SK-N-SH (cell line): ENCODE measurements at regions not wholly inside any gene's neighbourhood (a gene's known extent, or its start where the extent isn't known, plus 50 kb on each side); places are given as distances from the start of the nearest gene placed in this dataset.

Source experiments
- CTCF ChIA-PET: fragments of 300-600, 350-600 bp; formaldehyde crosslinking; extraction: SDS; loops from one replicate; lab custom pipeline; 2021; lab: Yijun Ruan, JAX
- POLR2A ChIA-PET: fragments of 350-600 bp; sonication (Branson Sonifier 250); formaldehyde crosslinking; extraction: SDS; loops from one replicate; lab custom pipeline; 2020; ENCODE audit warnings: antibody characterized with exemption, inconsistent platforms; lab: Yijun Ruan, JAX
- DNase-seq: peaks from one replicate; pipeline ENCODE4 v3.0.0; 2012
- H2AFZ ChIP-seq: fragments of 200-600 bp; sonication (generic); 2 replicates; pipeline ENCODE4 v1.8.1; 2016; ENCODE audit warnings: antibody characterized with exemption, mild to moderate bottlenecking, low read depth
- H3F3A ChIP-seq: fragments of 200-600 bp; sonication (generic); replicated peaks from 2 replicates; pipeline ENCODE3; 2016; ENCODE audit warnings: antibody characterized with exemption, mild to moderate bottlenecking; ENCODE audit not compliant: insufficient read depth
- H3K27ac ChIP-seq, 2 experiments: fragments of 200-500 bp in 1 of 2; fragments of 200-600 bp in 1 of 2; sonication (Bioruptor generic) in 1 of 2; sonication (generic), shearing (Covaris generic) in 1 of 2; 2 replicates each; pipeline versions ENCODE4 v1.5.1 to v1.6.1; 2014 to 2016; ENCODE audit warnings: low read depth in 2 of 2, inconsistent platforms in 1 of 2, low read length in 1 of 2, mild to moderate bottlenecking in 1 of 2, mixed read lengths in 1 of 2
- H3K27me3 ChIP-seq: fragments of 200-600 bp; sonication (generic), shearing (Covaris generic); 2 replicates; pipeline ENCODE4 v1.6.1; 2016; ENCODE audit warnings: mixed run types; ENCODE audit not compliant: insufficient read depth
- H3K36me3 ChIP-seq, 2 experiments: fragments of 200-500 bp in 1 of 2; fragments of 200-600 bp in 1 of 2; sonication (Bioruptor generic) in 1 of 2; sonication (generic) in 1 of 2; replicated peaks in 1 of 2; 2 replicates each; pipeline versions ENCODE3 to v1.5.1; 2014 to 2016; ENCODE audit warnings: low read length in 1 of 2, mild to moderate bottlenecking in 1 of 2; ENCODE audit not compliant: insufficient read depth in 2 of 2, control insufficient read depth in 1 of 2
- H3K4me1 ChIP-seq, 2 experiments: fragments of 200-500 bp in 1 of 2; fragments of 200-600 bp in 1 of 2; sonication (Bioruptor generic) in 1 of 2; sonication (generic), shearing (Covaris generic) in 1 of 2; 2 replicates each; pipeline versions ENCODE4 v1.5.1 to v1.6.1; 2014 to 2016; ENCODE audit warnings: low read depth in 1 of 2, low read length in 1 of 2, mixed run types in 1 of 2; ENCODE audit not compliant: insufficient read depth in 2 of 2, control insufficient read depth in 1 of 2
- H3K4me2 ChIP-seq: fragments of 200-600 bp; sonication (generic), shearing (Covaris generic); 2 replicates; pipeline ENCODE4 v1.6.1; 2017; ENCODE audit warnings: mixed run types
- H3K4me3 ChIP-seq, 2 experiments: fragments of 200-500 bp in 1 of 2; fragments of 200-600 bp in 1 of 2; sonication (Bioruptor generic) in 1 of 2; sonication (generic), shearing (Covaris generic) in 1 of 2; 2 replicates each; pipeline versions ENCODE4 v1.5.1 to v1.8.1; 2014 to 2016; ENCODE audit warnings: low read depth in 2 of 2, inconsistent platforms in 1 of 2, low read length in 1 of 2, mild to moderate bottlenecking in 1 of 2, mixed read lengths in 1 of 2, moderate library complexity in 1 of 2
- H3K79me2 ChIP-seq: fragments of 200-600 bp; sonication (generic); 2 replicates; pipeline ENCODE4 v1.8.1; 2017; ENCODE audit warnings: mild to moderate bottlenecking; ENCODE audit not compliant: insufficient read depth
- H3K9ac ChIP-seq: fragments of 200-600 bp; sonication (generic); 2 replicates; pipeline ENCODE4 v1.6.1; 2017; ENCODE audit warnings: mixed run types
- H3K9me2 ChIP-seq: fragments of 200-600 bp; sonication (generic); 2 replicates; pipeline ENCODE4 v1.6.1; 2017; ENCODE audit warnings: mixed run types
- H3K9me3 ChIP-seq: fragments of 200-600 bp; sonication (generic); 2 replicates; pipeline ENCODE4 v1.6.1; 2017; ENCODE audit warnings: mixed run types, mild to moderate bottlenecking, moderate library complexity
- H4K20me1 ChIP-seq: fragments of 200-600 bp; sonication (generic); 2 replicates; pipeline ENCODE4 v1.6.1; 2017; ENCODE audit warnings: mild to moderate bottlenecking, mixed run types; ENCODE audit not compliant: insufficient read depth
- EP300 ChIP-seq, 2 experiments: IDR thresholded peaks; 2 replicates each; pipeline versions ENCODE4 v1.4.0 to v1.6.1; 2012; ENCODE audit warnings: borderline replicate concordance in 1 of 2, low read depth in 1 of 2, low read length in 1 of 2
- EZH2phosphoT487 ChIP-seq: fragments of 200-600 bp; sonication (generic); IDR thresholded peaks from 2 replicates; pipeline ENCODE4 v1.6.1; 2017; ENCODE audit warnings: low read depth, mixed run types, mild to moderate bottlenecking, antibody characterized with exemption, moderate library complexity, borderline replicate concordance
- FOXJ3 ChIP-seq: sonication (generic); formaldehyde crosslinking; IDR thresholded peaks from 2 replicates; pipeline ENCODE4 v1.5.1; 2020; ENCODE audit warnings: mild to moderate bottlenecking, missing genetic modification reagents
- GATA2 ChIP-seq: sonication (generic); formaldehyde crosslinking; IDR thresholded peaks from 2 replicates; pipeline ENCODE4 v1.5.0; 2020; ENCODE audit warnings: mild to moderate bottlenecking, missing genetic modification reagents
- JUND ChIP-seq: IDR thresholded peaks from 2 replicates; pipeline ENCODE4 v1.4.0; 2012
- NFIC ChIP-seq: IDR thresholded peaks from 2 replicates; pipeline ENCODE4 v1.4.0; 2012; ENCODE audit warnings: borderline replicate concordance
- POLR2AphosphoS5 ChIP-seq: IDR thresholded peaks from 2 replicates; pipeline ENCODE4 v1.6.1; 2012; ENCODE audit warnings: low read depth, low read length
- RFX5 ChIP-seq: IDR thresholded peaks from 2 replicates; pipeline ENCODE4 v1.6.1; 2012; ENCODE audit warnings: mild to moderate bottlenecking, improper control_type of control experiment, low read length
- RXRA ChIP-seq: IDR thresholded peaks from 2 replicates; pipeline ENCODE4 v1.4.0; 2012; ENCODE audit warnings: low read depth, mild to moderate bottlenecking, borderline replicate concordance
- TCF12 ChIP-seq: IDR thresholded peaks from 2 replicates; pipeline ENCODE4 v1.4.0; 2012
- TEAD4 ChIP-seq: IDR thresholded peaks from 2 replicates; pipeline ENCODE4 v1.4.0; 2012; ENCODE audit warnings: mild to moderate bottlenecking, borderline replicate concordance; ENCODE audit not compliant: insufficient read depth
- WGBS: methylation state at CpG from one replicate; pipeline ENCODE4 v1.1.6; 2017; ENCODE audit warnings: low lambda C conversion rate; 5-methylcytosine and 5-hydroxymethylcytosine counted together
- TF ChIP-seq, protein P1 (sequence below): IDR thresholded peaks from 2 replicates; pipeline ENCODE4 v1.4.0; 2012; ENCODE audit warnings: low read depth, borderline replicate concordance
- TF ChIP-seq, protein P2 (sequence below): fragments of 150-350 bp; IDR thresholded peaks from 2 replicates; pipeline ENCODE4 v1.6.1; 2017; ENCODE audit warnings: antibody characterized with exemption, low read length, low read depth, borderline replicate concordance
- TF ChIP-seq, protein P3 (sequence below): IDR thresholded peaks from 2 replicates; pipeline ENCODE4 v1.4.0; 2012; ENCODE audit warnings: low read depth, borderline replicate concordance
- TF ChIP-seq, protein P4 (sequence below): IDR thresholded peaks from 2 replicates; pipeline ENCODE4 v1.4.0; 2012; ENCODE audit warnings: low read depth
- TF ChIP-seq, protein P5 (sequence below): IDR thresholded peaks from 2 replicates; pipeline ENCODE4 v1.6.1; 2012; ENCODE audit warnings: mild to moderate bottlenecking, low read depth, low read length, moderate library complexity

DNA sequence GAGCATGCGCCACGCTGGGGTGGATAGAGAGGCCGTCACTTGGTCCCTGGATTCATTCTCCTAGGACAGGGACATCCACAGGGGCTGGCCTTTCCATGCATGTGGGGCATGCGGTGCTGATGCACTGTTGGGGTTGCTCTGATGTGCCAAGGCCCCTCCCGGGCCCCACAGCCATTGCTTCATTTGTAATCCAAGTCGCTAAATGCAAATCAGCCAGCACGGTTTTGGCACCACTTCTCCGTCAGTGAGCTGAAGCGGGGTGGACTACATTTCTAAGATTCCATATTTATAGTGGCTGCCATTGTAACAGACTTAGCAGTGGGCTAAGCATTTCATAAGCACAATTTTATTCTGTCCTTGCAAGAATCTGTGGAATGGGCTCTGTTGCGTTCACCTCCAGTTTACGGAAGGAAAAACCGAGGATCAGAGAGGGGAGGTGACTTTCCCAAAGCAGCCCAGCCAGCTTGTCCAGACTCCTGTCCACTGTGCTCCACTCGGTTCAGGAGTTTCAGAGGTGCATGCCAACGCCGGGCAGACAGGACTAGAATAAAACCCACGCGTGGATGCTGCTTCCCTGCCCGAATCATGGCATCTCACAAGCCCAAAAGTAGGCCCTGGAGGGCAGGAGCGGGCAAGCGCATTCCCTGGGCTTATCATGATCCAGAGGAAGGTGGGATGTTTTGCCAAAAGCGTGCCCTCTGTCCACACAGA is 102.6 kb upstream of the COL5A1 start:
- Histone ChIP-seq H3K4me1 (peaks cover 3 to 8% of the 10 kb centered on the region in 2 experiments; a peak in 3 of 4 replicates), H3K4me3 (no peak overlapping the region), H3K4me2 (no peak overlapping the region), H3K9ac (no peak overlapping the region), H3K9me2 (no peaks in the 10 kb centered on the region), H2AFZ (no peak overlapping the region), H3K36me3 (no peaks in the 10 kb centered on the region), H3F3A (no peaks in the 10 kb centered on the region), H3K79me2 (no peaks in the 10 kb centered on the region), H3K27me3 (no peaks in the 10 kb centered on the region), H3K27ac (no peak overlapping the region), H4K20me1 (no peaks in the 10 kb centered on the region), H3K9me3 (no peaks in the 10 kb centered on the region)
- TF ChIP-seq, protein P1, sequence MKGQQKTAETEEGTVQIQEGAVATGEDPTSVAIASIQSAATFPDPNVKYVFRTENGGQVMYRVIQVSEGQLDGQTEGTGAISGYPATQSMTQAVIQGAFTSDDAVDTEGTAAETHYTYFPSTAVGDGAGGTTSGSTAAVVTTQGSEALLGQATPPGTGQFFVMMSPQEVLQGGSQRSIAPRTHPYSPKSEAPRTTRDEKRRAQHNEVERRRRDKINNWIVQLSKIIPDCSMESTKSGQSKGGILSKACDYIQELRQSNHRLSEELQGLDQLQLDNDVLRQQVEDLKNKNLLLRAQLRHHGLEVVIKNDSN, result no peak
- TF ChIP-seq TEAD4, result no peak
- no peak for TF ChIP-seq EP300 (IDR thresholded peaks at IDR 0.05; ENCODE audit: borderline replicate concordance in 1 of 2, low read depth in 1 of 2, low read length in 1 of 2)
- no peak for TF ChIP-seq GATA2 (CRISPR knock-in tag)
- no peak for TF ChIP-seq EZH2phosphoT487
- no peak for TF ChIP-seq POLR2AphosphoS5
- TF ChIP-seq RXRA, result no peak
- TF ChIP-seq, protein P2, sequence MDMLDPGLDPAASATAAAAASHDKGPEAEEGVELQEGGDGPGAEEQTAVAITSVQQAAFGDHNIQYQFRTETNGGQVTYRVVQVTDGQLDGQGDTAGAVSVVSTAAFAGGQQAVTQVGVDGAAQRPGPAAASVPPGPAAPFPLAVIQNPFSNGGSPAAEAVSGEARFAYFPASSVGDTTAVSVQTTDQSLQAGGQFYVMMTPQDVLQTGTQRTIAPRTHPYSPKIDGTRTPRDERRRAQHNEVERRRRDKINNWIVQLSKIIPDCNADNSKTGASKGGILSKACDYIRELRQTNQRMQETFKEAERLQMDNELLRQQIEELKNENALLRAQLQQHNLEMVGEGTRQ, result no peak
- TF ChIP-seq FOXJ3 (CRISPR knock-in tag), result no peak
- TF ChIP-seq RFX5, result no peak
- TF ChIP-seq, protein P3, sequence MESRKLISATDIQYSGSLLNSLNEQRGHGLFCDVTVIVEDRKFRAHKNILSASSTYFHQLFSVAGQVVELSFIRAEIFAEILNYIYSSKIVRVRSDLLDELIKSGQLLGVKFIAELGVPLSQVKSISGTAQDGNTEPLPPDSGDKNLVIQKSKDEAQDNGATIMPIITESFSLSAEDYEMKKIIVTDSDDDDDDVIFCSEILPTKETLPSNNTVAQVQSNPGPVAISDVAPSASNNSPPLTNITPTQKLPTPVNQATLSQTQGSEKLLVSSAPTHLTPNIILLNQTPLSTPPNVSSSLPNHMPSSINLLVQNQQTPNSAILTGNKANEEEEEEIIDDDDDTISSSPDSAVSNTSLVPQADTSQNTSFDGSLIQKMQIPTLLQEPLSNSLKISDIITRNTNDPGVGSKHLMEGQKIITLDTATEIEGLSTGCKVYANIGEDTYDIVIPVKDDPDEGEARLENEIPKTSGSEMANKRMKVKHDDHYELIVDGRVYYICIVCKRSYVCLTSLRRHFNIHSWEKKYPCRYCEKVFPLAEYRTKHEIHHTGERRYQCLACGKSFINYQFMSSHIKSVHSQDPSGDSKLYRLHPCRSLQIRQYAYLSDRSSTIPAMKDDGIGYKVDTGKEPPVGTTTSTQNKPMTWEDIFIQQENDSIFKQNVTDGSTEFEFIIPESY, result no peak
- no peak for TF ChIP-seq NFIC
- no peak for TF ChIP-seq TCF12
- no peak for TF ChIP-seq JUND
- TF ChIP-seq, protein P4, sequence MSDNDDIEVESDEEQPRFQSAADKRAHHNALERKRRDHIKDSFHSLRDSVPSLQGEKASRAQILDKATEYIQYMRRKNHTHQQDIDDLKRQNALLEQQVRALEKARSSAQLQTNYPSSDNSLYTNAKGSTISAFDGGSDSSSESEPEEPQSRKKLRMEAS, result no peak
- TF ChIP-seq, protein P5, sequence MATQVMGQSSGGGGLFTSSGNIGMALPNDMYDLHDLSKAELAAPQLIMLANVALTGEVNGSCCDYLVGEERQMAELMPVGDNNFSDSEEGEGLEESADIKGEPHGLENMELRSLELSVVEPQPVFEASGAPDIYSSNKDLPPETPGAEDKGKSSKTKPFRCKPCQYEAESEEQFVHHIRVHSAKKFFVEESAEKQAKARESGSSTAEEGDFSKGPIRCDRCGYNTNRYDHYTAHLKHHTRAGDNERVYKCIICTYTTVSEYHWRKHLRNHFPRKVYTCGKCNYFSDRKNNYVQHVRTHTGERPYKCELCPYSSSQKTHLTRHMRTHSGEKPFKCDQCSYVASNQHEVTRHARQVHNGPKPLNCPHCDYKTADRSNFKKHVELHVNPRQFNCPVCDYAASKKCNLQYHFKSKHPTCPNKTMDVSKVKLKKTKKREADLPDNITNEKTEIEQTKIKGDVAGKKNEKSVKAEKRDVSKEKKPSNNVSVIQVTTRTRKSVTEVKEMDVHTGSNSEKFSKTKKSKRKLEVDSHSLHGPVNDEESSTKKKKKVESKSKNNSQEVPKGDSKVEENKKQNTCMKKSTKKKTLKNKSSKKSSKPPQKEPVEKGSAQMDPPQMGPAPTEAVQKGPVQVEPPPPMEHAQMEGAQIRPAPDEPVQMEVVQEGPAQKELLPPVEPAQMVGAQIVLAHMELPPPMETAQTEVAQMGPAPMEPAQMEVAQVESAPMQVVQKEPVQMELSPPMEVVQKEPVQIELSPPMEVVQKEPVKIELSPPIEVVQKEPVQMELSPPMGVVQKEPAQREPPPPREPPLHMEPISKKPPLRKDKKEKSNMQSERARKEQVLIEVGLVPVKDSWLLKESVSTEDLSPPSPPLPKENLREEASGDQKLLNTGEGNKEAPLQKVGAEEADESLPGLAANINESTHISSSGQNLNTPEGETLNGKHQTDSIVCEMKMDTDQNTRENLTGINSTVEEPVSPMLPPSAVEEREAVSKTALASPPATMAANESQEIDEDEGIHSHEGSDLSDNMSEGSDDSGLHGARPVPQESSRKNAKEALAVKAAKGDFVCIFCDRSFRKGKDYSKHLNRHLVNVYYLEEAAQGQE, result no peak
- no peak for DNase-seq
- ChIA-PET CTCF (interaction anchor here (0.7 to 1.2 kb wide), 3 partner anchors 14 to 96 kb away, joined by 3 to 4 read pairs (median 3); no protein-coding TSS in a partner anchor), POLR2A (no interaction called here)
- whole genome bisulfite sequencing, result 92% methylated on average over 21 of the region's 21 CpGs
